Rectal smooth muscle tissue (tissue), 1 donor: ENCODE measurements at regions not wholly inside any gene's neighbourhood (a gene's known extent, or its start where the extent isn't known, plus 50 kb on each side); places are given as distances from the start of the nearest gene placed in this dataset.

Source experiments
- H3K27ac ChIP-seq: one replicate; pipeline ENCODE4 v1.7.0; 2013; ENCODE audit warnings: low read depth, low read length, inconsistent platforms
- H3K27me3 ChIP-seq: one replicate; pipeline ENCODE4 v1.7.0; 2013; ENCODE audit warnings: low read length; ENCODE audit not compliant: control insufficient read depth, insufficient read depth
- H3K36me3 ChIP-seq: one replicate; pipeline ENCODE4 v1.7.0; 2013; ENCODE audit warnings: low read length; ENCODE audit not compliant: control insufficient read depth, insufficient read depth
- H3K4me1 ChIP-seq: one replicate; pipeline ENCODE4 v1.7.0; 2013; ENCODE audit warnings: low read length; ENCODE audit not compliant: control insufficient read depth, insufficient read depth
- H3K4me3 ChIP-seq: one replicate; pipeline ENCODE4 v1.7.0; 2013; ENCODE audit warnings: low read length
- H3K9ac ChIP-seq: one replicate; pipeline ENCODE4 v1.7.0; 2013; ENCODE audit warnings: low read length

- no peaks in the 10 kb centered on the region for H3K36me3 ChIP-seq
- no peaks in the 10 kb centered on the region for H3K4me1 ChIP-seq
- H3K27me3 ChIP-seq: no peaks in the 10 kb centered on the region
- no peak overlapping the region for H3K27ac ChIP-seq
- no peak overlapping the region for H3K4me3 ChIP-seq
- H3K9ac ChIP-seq: no peak overlapping the region
Measured at GRCh38 chr5:27308153-27308552, 269.8 kb upstream of the CDH9 start.

- Histone ChIP-seq H3K27ac (no peak overlapping the region), H3K36me3 (no peaks in the 10 kb centered on the region), H3K4me3 (no peak overlapping the region), H3K27me3 (no peaks in the 10 kb centered on the region), H3K4me1 (no peaks in the 10 kb centered on the region), H3K9ac (no peak overlapping the region)
Measured at GRCh38 chr5:27290172-27290571, 251.8 kb upstream of the CDH9 start.

GRCh38 chr5:27276119-27276518 lies 237.7 kb upstream of the CDH9 start:
- no peaks in the 10 kb centered on the region for H3K27me3 ChIP-seq
- no peak overlapping the region for H3K4me3 ChIP-seq
- no peaks in the 10 kb centered on the region for H3K4me1 ChIP-seq
- H3K27ac ChIP-seq: no peak overlapping the region
- H3K9ac ChIP-seq: no peak overlapping the region
- no peaks in the 10 kb centered on the region for H3K36me3 ChIP-seq

GRCh38 chr5:27275345-27275744 lies 237.0 kb upstream of the CDH9 start:
- H3K4me1 ChIP-seq: no peaks in the 10 kb centered on the region
- no peak overlapping the region for H3K4me3 ChIP-seq
- no peaks in the 10 kb centered on the region for H3K27me3 ChIP-seq
- no peaks in the 10 kb centered on the region for H3K36me3 ChIP-seq
- H3K9ac ChIP-seq: no peak overlapping the region
- no peak overlapping the region for H3K27ac ChIP-seq

GRCh38 chr5:27269766-27270165 lies 231.4 kb upstream of the CDH9 start:
- no peak overlapping the region for H3K9ac ChIP-seq
- no peaks in the 10 kb centered on the region for H3K36me3 ChIP-seq
- no peak overlapping the region for H3K4me3 ChIP-seq
- H3K4me1 ChIP-seq: no peaks in the 10 kb centered on the region
- H3K27ac ChIP-seq: no peak overlapping the region
- H3K27me3 ChIP-seq: no peaks in the 10 kb centered on the region

- H3K36me3 ChIP-seq: no peaks in the 10 kb centered on the region
- no peaks in the 10 kb centered on the region for H3K27me3 ChIP-seq
- H3K4me3 ChIP-seq: no peak overlapping the region
- no peak overlapping the region for H3K27ac ChIP-seq
- no peak overlapping the region for H3K9ac ChIP-seq
- no peaks in the 10 kb centered on the region for H3K4me1 ChIP-seq
Measured at GRCh38 chr5:27267209-27267824, 228.9 kb upstream of the CDH9 start.

- no peaks in the 10 kb centered on the region for H3K36me3 ChIP-seq
- no peak overlapping the region for H3K4me3 ChIP-seq
- no peaks in the 10 kb centered on the region for H3K27me3 ChIP-seq
- no peak overlapping the region for H3K27ac ChIP-seq
- H3K9ac ChIP-seq: no peak overlapping the region
- no peaks in the 10 kb centered on the region for H3K4me1 ChIP-seq
Measured at GRCh38 chr5:27266184-27266583, 227.8 kb upstream of the CDH9 start.

- Histone ChIP-seq H3K27me3 (no peaks in the 10 kb centered on the region), H3K27ac (no peak overlapping the region), H3K36me3 (no peaks in the 10 kb centered on the region), H3K9ac (no peak overlapping the region), H3K4me1 (no peaks in the 10 kb centered on the region), H3K4me3 (no peak overlapping the region)
Measured at GRCh38 chr5:27257696-27258095, 219.3 kb upstream of the CDH9 start.

GRCh38 chr5:27252911-27253310 lies 214.5 kb upstream of the CDH9 start:
- no peaks in the 10 kb centered on the region for H3K36me3 ChIP-seq
- no peaks in the 10 kb centered on the region for H3K4me1 ChIP-seq
- no peak overlapping the region for H3K9ac ChIP-seq
- H3K4me3 ChIP-seq: no peak overlapping the region
- no peak overlapping the region for H3K27ac ChIP-seq
- H3K27me3 ChIP-seq: no peaks in the 10 kb centered on the region

- Histone ChIP-seq H3K36me3 (no peaks in the 10 kb centered on the region), H3K9ac (no peak overlapping the region), H3K27ac (no peak overlapping the region), H3K4me3 (no peak overlapping the region), H3K4me1 (no peaks in the 10 kb centered on the region), H3K27me3 (no peaks in the 10 kb centered on the region)
Measured at GRCh38 chr5:27242258-27242626, 203.9 kb upstream of the CDH9 start.

GRCh38 chr5:27241564-27242257 lies 203.3 kb upstream of the CDH9 start:
- H3K36me3 ChIP-seq: no peaks in the 10 kb centered on the region
- H3K4me3 ChIP-seq: no peak overlapping the region
- H3K4me1 ChIP-seq: no peaks in the 10 kb centered on the region
- H3K27ac ChIP-seq: no peak overlapping the region
- no peaks in the 10 kb centered on the region for H3K27me3 ChIP-seq
- no peak overlapping the region for H3K9ac ChIP-seq

GRCh38 chr5:27240791-27241190 lies 202.4 kb upstream of the CDH9 start:
- H3K9ac ChIP-seq: no peak overlapping the region
- H3K27me3 ChIP-seq: no peaks in the 10 kb centered on the region
- no peak overlapping the region for H3K4me3 ChIP-seq
- H3K27ac ChIP-seq: no peak overlapping the region
- H3K36me3 ChIP-seq: no peaks in the 10 kb centered on the region
- H3K4me1 ChIP-seq: no peaks in the 10 kb centered on the region

GRCh38 chr5:27234916-27235315 lies 196.5 kb upstream of the CDH9 start:
- H3K27me3 ChIP-seq: no peaks in the 10 kb centered on the region
- H3K27ac ChIP-seq: no peak overlapping the region

More at GRCh38 chr5:27234916-27235315, 196.5 kb upstream of the CDH9 start:
- H3K4me1 ChIP-seq: no peaks in the 10 kb centered on the region
- no peak overlapping the region for H3K9ac ChIP-seq
- no peak overlapping the region for H3K4me3 ChIP-seq
- H3K36me3 ChIP-seq: no peaks in the 10 kb centered on the region
